Hepatocyte (in vitro differentiated cells): ENCODE measurements at regions not wholly inside any gene's neighbourhood (a gene's known extent, or its start where the extent isn't known, plus 50 kb on each side); places are given as distances from the start of the nearest gene placed in this dataset.

Experiments
- CTCF ChIP-seq: fragments of 200-600 bp; sonication (generic); IDR thresholded peaks from 2 replicates; pipeline ENCODE4 v1.5.1; 2016; ENCODE audit warnings: antibody characterized with exemption, mild to moderate bottlenecking; ENCODE audit not compliant: poor library complexity
- EZH2 ChIP-seq: fragments of 200-600 bp; sonication (generic); IDR thresholded peaks from 2 replicates; pipeline ENCODE4 v1.6.1; 2016; ENCODE audit warnings: antibody characterized with exemption, mild to moderate bottlenecking, borderline replicate concordance
- EZH2phosphoT487 ChIP-seq: fragments of 200-600 bp; sonication (generic); IDR thresholded peaks from one replicate; pipeline ENCODE4 v1.6.1; 2018; ENCODE audit warnings: antibody characterized with exemption, mild to moderate bottlenecking, low read depth, moderate library complexity; ENCODE audit not compliant: unreplicated experiment, severe bottlenecking

GRCh38 chrX:39961441-39961840 lies 136.3 kb downstream of the BCOR start:
- TF ChIP-seq CTCF (no peak), EZH2 (no peak), EZH2phosphoT487 (no peak)
